ENCODE measurements at regions not wholly inside any gene's neighbourhood (a gene's known extent, or its start where the extent isn't known, plus 50 kb on each side); places are given as distances from the start of the nearest gene placed in this dataset.
"Not testable (repeated sequence)": the region's sequence is repeated elsewhere in the genome, so short reads cannot be mapped to it uniquely, and the experiment has no call there.

DNA sequence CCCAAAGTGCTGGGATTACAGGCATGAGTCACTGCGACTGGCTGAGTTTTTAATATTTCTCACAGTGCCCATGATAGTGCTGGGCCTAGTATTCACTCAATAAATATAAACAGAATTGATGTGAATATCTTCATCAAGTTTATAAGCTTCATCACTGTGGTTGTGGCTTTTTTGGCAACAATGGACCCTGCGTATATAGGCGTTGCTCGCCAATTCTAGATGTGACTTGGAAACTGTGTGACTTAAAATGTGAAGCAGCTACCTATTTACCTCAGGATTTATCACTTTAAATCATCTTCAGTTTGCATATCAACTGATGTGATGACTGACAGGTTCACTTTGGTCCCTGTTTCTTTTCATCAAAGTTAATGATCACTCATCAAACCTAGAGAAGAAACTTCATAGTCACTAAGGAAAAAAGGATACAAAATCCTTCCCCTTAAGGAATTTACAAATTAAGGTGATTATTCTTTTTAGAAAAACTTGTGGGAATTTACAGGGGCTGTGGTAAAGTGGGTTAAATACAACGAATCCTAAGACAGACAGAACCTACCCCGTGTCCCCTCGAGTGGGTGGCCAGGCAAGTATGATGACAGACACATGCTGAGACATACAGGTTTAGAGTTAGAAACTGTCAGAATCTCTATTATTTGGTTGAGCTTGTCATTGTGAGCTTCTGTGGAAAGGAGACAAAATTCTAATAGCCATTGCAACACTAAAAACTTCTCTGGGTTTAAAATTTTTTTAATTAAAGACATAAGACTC lies 101.3 kb downstream of the AKAP11 start:
- peak; percentile 19 for DNase-seq

DNA sequence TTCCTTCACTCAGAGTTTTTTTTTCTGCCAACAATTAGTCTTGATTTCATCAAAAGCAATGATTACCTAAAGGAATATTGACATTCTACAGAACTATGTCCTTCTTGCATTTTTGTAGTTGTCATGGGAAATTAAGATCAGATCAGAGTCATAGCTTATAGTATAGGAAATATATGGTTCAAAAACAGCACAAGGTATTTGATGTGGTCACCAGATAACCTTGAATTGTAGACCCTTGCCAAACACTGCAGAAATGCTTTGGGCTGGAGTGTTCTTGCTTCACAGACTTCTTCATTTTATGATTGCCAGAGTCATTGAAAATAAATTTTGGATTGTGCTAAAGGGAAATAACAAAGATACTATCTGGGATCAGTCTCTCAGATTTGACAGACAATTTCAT lies 103.7 kb downstream of the AKAP11 start:
- no peak for DNase-seq

DNA sequence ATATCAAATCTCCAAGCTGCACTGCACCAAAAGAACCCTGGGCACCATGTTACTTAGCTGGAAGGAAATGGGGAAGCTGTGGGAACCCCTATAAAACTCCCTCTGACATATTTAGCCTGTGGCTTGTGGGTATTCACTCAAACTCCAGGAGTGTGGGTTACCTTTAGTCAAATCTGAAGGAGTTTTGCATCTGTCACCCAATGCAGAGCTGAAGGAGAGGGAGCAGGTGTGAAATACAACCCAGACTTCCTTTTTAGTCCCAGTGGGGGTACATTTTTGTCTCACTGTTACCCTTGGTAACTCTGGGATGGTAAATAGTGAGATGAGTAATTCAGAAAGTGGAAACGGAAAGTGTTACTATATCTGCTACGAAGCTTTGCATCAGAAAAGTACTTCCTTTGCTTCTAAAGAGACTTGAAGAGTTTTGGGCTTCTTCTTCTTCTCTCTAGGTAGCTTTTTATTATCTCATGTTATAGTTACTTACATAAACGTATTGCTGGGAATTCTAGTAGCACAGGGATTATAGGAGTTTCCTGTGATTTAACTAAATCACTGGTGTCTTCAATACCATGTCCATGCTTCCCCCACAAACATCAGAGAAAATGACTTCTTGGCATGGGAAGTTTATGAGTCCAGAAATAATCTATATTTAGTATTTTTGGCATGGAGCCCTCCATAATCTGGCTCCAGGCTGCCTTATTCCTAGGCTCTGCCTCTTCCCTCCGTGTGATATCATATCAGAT lies 105.9 kb downstream of the AKAP11 start:
- DNase-seq: no peak

DNA sequence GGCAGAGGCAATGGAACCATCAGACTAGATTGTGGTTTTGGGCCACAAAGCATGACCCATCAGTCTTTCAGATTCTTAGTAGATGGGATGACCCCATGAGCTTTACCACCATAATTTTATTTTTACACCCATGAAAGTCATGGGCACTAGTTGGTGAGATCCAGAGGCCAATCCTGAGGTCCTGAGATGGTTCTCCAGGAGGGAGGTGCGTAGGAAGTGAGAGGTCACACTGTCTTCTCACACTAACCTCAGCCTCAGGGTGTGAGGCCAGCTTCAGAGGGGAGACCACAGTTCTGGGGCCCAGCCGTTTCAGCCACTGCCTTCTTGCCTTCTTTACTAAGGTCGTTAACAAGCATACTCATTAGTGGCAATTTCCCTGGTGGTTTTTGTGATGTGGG lies 106.4 kb downstream of the AKAP11 start:
- DNase-seq: no peak

GRCh38 chr13:42379241-42379640 lies 107.3 kb downstream of the AKAP11 start:
- DNase-seq: no peak

GRCh38 chr13:42380420-42381164 lies 108.6 kb downstream of the AKAP11 start:
- DNase-seq: no peak

DNA sequence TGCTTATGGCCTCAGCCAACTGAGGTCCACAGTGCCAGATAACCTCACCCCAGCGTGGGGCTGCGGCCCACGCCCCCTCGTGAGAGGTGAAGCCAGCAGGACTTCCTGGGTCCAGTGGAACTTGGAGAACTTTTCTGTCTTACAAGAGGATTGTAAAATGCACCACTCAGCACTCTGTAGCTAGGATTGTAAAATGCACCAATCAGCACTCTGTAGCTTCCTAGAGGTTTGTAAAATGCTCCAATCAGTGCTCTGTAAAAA lies 109.1 kb downstream of the AKAP11 start:
- no peak for DNase-seq

DNA sequence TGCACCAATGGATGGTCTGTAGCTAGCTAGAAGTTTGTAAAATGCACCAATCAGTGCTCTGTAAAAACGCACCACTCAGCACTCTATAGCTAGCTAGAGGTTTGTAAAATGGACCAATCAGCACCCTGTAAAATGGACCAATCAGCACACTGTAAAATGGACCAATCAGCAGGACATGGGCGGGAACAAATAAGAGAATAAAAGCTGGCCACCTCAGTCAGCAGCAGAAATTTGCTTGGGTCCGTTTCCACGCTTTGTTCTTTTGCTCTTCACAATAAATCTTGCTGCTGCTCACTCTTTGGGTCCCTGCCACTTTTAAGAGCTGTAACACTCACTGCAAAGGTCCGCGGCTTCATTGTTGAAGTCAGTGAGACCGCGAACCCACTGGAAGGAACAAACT lies 109.5 kb downstream of the AKAP11 start:
- not testable (repeated sequence) for DNase-seq

GRCh38 chr13:42383025-42383424 lies 111.1 kb downstream of the AKAP11 start:
- DNase-seq: no peak

DNA sequence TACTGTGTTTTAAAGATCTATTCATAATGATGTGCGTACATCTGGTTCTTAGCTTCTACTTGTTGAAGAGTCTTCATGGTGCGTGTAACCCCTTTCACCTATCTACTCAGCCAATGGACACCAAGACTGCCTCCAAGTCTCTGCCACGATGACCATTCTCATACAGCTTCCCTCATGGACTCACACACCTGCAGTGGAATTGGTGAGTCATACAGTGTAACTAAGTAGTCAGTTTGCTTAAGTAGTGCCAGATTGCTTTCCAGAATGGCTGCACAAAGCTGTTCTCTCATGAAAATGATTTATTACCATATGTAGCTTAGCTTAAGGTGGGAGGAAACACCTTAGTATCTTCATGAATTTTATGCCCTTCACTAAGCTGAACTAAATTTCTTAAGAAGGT lies 112.3 kb downstream of the AKAP11 start:
- no peak for DNase-seq

DNA sequence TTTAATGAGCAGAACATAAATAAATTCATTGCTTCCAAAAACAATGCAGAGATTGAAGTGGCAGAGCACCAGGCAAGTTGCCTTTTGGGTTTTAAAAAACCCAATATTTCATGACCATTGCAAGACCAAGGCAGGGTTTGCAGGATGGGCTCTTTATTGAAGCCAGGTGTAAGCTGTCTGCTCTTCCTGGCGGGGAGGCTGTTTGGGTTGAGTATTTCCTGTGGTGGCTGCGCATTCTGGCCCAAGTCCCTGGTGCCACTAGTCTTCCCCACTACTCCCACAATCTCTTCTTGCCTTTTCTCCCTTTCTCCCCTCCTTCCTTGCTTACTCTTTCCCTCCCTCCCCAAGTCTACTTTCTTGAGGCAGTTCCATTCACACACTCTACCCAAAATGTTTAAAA lies 116.4 kb downstream of the AKAP11 start:
- DNase-seq: no peak

DNA sequence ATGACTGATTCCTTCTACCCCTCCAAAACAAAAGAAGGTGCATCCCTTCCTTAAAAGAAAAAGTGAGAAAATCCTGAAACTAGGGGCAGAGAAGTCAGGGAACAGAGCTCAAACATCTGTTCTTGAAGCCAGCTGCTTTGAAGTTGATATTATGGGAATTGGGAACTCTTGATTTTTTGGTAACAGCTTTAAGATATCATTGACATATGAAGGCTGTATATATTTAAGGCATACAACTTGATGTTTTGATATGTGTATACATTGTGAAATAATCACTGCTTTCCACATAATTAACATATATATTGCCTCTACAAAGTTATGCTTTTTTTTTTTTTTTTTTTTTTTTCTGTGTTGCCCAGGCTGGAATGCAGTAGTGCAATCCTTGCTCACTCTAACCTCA lies 117.1 kb downstream of the AKAP11 start:
- no peak for DNase-seq

- DNase-seq: no peak
These were observed 120.2 kb downstream of the AKAP11 start for GRCh38 chr13:42392180-42392579.

DNA sequence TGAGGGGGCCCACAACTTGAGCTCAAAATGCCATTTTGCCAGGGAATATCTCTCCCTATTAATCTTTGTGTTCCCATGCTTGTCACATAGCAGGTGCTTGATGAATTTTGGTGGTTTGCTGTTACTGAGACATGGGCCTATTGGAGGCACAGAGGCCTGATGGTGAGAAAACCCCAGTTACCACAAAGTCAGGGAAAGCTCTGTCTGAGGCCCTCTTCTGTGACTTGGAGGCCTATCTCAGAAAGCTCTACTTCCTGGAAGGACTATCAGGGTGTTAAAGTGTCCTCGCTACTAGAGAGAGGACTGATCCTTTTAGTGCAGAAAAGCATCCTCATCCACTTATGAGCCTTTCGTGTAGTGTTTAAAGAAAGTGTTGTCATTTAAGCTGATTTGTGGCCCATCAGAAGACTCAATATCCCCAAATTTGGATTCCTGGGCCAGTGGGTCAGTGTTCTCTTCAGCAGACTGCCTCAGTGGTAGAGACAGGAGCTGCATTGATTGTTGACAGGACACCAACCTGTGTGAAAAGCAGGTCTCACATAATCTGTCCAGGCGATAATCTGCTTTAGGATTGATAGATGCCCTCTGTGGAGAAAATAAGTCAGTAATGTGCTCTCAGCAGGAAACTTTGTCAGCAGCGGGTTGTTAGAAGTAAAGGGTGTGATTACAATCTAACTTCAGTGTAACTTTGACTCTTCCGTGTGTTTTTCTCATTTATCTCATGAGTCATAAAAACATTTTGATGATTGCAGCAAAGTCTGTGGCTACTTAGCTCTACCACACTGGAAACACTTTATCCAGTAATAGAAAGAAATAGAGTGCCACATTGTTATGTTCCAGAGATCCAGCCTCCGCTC lies 121.0 kb downstream of the AKAP11 start:
- DNase-seq: no peak

- no peak for DNase-seq
These were observed 121.8 kb downstream of the AKAP11 start for GRCh38 chr13:42393573-42394360.

DNA sequence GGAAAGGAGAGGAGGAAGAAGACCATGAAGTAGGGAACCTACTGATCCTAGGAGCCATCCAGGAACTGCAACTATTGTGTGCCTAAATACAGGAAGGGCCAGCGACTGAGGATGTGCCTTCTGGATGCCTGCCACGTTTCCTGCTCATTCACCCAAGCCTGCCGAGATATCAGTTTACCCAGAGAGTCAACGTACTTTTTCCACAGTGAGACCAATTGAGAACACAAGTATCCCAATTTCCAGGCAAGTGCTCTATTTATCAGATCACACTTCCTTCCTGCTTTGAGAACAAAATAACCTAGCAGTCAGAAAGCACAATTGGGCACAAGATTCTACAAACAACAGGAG lies 122.4 kb downstream of the AKAP11 start:
- no peak for DNase-seq

- DNase-seq: no peak
These were observed 122.7 kb downstream of the AKAP11 start for GRCh38 chr13:42394711-42395085.

DNA sequence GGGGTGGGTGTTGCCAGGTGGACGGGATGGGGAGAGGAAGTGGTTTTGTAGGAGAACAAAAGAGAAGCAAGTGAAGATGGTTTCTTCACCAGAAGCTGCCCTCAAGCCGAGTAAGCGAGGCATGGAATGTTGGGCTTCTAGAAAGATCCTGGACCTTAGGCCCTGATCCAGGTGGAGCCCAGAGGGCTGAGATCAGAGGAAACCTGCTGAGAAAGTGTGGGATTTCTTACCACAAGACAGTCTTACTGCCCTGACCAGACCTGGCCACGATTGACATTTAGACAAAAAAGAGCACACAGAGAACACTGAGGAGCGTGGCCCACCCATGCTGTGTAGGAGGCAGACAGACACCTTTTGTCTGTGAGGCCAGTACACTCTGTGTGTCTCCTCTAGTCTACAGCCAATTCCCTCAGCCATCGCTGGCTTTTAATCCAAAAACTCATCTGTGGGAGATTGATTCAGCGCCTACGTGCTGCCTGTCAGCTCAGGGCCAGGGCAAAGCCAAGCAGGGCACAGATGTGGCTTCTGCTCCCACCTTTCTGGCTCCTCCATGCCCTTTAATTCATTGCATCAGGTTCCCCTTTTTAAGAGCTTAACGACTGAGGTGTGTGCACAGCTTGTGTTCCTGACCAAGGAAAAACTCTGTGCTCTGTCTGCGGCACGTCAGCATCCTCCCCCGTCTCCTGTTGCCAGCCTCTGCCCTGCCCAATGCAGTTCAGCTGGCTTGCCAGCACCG lies 123.3 kb downstream of the AKAP11 start:
- DNase-seq: peak; percentile 41

GRCh38 chr13:42396501-42396900 lies 124.5 kb downstream of the AKAP11 start:
- DNase-seq: peak; percentile 65

DNA sequence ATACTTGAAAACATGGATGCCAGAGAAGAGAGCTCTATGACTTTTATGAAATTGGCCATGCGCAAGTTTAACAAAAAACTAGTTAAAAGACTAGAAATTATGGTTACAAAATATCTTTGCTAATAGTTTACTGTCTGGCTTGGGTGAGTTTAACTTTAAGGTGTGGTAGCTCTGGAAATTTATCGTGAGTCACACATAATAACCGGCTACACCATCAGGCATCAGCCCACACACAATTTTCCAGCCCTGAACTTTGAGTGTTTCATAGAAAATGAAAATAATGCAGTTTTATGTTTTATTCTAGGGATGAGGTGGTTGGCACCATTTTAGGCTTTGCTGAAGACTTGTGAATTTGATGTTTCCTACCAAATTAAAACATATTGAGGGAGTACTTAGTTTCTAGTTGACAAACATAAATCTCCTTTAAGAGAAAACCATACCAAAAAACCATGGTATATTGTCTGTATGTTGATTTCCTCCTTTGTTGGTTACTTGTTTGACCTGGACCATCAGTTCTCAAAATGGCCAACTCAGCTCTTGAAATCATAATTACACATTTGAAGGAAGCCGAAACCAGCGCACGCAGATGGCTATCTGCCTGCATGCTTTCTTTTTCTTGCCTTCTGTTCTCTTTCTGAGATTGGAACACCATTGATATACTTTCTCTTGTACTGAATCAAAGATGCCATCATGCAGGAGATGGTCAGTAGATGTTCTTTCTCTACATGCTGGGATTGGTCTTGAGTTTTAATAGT lies 125.1 kb downstream of the AKAP11 start:
- no peak for DNase-seq

DNA sequence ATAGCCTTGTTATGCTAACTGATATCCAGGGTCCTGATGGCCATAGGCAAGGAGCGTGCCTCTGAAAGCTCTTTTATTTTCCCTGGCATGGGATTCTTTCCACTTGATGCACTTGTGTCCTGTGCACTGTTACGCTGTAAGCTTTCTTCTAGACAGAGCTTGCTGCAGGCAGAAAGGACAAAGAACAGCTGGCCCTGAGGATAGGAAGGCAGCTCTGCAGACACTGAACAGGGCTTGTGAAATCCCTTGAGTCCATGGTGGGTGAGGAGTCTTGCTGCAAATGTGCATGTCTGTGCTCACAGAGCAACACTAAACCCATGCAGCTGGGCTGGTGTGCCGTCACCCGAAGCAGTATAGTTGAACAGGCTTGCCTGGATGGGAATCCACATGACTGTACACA lies 126.6 kb downstream of the AKAP11 start:
- no peak for DNase-seq

All from activated naive CD4-positive, alpha-beta T cell treated with Interleukin-2 at 50 U/mL for 16 hours (primary cell).